ENCODE measurements at regions not wholly inside any gene's neighbourhood (a gene's known extent, or its start where the extent isn't known, plus 50 kb on each side); places are given as distances from the start of the nearest gene placed in this dataset.
A peak's percentile ranks its signal among the peaks of the same experiment; 100 is the strongest.

DNA sequence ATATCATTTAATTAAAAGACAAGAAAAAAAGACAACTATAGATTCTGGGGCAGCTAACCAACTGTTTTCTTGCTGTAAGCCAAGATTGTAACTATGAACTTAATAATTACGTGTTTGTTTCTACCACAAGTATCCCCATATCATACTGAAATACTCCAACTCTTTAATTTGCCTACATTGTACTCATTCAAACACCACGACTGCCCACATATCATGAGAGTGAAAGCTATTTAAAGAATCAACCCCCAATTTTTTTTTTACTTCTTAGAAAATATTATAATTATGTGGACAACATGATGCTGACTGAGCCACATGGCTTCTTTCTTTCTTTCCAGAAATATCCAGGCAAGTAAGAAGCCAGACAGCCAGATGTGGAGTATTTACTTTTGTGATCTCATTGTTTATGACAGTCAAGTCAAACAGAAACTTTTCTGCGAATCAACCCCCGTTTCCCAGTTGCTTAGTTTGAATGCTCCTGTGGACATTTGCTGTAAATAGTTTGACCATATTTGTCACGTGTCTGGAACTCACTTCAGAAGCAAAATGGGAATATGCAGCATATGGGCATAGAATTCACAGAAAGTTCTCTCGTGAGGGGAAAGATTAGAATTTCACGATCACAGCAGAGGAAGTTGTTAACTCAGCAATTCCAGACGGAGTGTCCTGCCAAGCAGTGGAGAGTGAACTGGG is 126.8 kb upstream of the PSMD7 start:
- H3K4me1 ChIP-seq: peaks cover 0 to 5% (median 0%) of the 10 kb centered on the region in 4 donors
- H3K36me3 ChIP-seq: no peaks in the 10 kb centered on the region
- peak overlapping the region; percentile 3 to 63 (median 51) for H3K27ac ChIP-seq
- H3K27me3 ChIP-seq: no peaks in the 10 kb centered on the region
- intact Hi-C loops (cut with DNase I): no loop called here
- 18% methylated on average over 8 of the region's 8 CpGs for WGBS (ENCODE audit: insufficient coverage, low coverage, low lambda C conversion rate, missing lambda C conversion rate)
- H3K9me3 ChIP-seq: no peaks in the 10 kb centered on the region
- DNase-seq (no peak), ATAC-seq (peak; percentile 77 to 95 (median 80))
- peak overlapping the region; percentile 16 to 39 (median 25) for H3K4me3 ChIP-seq
- TF ChIP-seq POLR2A (IDR thresholded peaks at IDR 0.05): no peak
- TF ChIP-seq, protein P1, sequence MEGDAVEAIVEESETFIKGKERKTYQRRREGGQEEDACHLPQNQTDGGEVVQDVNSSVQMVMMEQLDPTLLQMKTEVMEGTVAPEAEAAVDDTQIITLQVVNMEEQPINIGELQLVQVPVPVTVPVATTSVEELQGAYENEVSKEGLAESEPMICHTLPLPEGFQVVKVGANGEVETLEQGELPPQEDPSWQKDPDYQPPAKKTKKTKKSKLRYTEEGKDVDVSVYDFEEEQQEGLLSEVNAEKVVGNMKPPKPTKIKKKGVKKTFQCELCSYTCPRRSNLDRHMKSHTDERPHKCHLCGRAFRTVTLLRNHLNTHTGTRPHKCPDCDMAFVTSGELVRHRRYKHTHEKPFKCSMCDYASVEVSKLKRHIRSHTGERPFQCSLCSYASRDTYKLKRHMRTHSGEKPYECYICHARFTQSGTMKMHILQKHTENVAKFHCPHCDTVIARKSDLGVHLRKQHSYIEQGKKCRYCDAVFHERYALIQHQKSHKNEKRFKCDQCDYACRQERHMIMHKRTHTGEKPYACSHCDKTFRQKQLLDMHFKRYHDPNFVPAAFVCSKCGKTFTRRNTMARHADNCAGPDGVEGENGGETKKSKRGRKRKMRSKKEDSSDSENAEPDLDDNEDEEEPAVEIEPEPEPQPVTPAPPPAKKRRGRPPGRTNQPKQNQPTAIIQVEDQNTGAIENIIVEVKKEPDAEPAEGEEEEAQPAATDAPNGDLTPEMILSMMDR (IDR thresholded peaks at IDR 0.05): no peak

DNA sequence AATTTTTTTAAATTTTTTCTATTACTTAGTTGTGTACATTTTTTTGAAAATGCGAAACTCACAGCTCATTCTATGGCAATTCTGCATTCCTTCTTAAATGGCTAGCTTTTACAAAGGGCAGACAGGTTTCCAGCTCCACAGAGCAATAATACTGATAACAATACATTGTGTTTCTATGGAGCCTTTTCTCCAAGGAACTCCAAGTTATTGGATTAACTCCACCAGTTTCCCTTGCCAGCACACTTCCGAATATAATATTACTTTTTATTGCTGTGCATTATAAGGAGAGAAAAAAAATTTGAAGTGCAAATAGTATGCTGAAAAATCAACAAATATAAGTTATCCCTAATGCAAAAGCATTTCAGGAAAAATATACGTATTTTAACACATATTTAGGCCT is 127.5 kb upstream of the PSMD7 start:
- Histone ChIP-seq H3K9me3 (no peaks in the 10 kb centered on the region), H3K4me1 (peaks cover 0 to 5% (median 0%) of the 10 kb centered on the region in 4 donors), H3K27me3 (no peaks in the 10 kb centered on the region), H3K27ac (no peak overlapping the region), H3K36me3 (no peaks in the 10 kb centered on the region), H3K4me3 (no peak overlapping the region)
- 88% methylated on average over 3 of the region's 3 CpGs for WGBS (ENCODE audit: insufficient coverage, low coverage, low lambda C conversion rate, missing lambda C conversion rate)
- no peak for TF ChIP-seq POLR2A (IDR thresholded peaks at IDR 0.05)
- TF ChIP-seq, protein P1 (IDR thresholded peaks at IDR 0.05): no peak
- ATAC-seq (no peak), DNase-seq (no peak)
- intact Hi-C loops (cut with DNase I): no loop called here

GRCh38 chr16:74168445-74168844 is 128.2 kb upstream of the PSMD7 start:
- Histone ChIP-seq H3K9me3 (no peaks in the 10 kb centered on the region), H3K4me3 (no peak overlapping the region), H3K36me3 (no peaks in the 10 kb centered on the region), H3K27me3 (no peaks in the 10 kb centered on the region), H3K27ac (no peak overlapping the region), H3K4me1 (peaks cover 0 to 5% (median 0%) of the 10 kb centered on the region in 4 donors)
- no peak for ATAC-seq
- WGBS (ENCODE audit: insufficient coverage, low coverage, low lambda C conversion rate, missing lambda C conversion rate): 100% methylated on average over 1 of the region's 1 CpG
- no peak for TF ChIP-seq POLR2A (IDR thresholded peaks at IDR 0.05)
- TF ChIP-seq, protein P1 (IDR thresholded peaks at IDR 0.05): no peak
- intact Hi-C loops (cut with DNase I): no loop called here
- no peak for DNase-seq

DNA sequence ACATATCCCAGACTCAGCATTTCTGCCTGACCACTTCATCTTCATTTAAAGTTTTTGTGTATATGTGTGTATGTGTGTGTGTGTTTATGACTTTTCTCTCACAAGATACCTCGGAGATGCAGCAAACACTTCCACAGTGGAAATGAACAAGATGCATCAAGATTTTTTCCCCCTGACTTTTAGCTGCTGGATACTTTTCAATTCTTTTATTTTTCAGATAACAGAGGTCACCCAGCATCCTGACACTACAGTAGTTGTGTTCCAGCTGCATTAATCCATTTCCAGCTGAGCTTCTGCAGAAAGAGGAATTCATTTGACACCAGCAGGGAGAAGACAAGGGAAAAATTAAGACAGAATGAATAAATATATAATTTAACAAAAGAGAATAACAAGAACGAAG is 130.2 kb upstream of the PSMD7 start:
- no peak overlapping the region for H3K27ac ChIP-seq
- intact Hi-C loops (cut with DNase I): no loop called here
- H3K9me3 ChIP-seq: no peaks in the 10 kb centered on the region
- ATAC-seq (no peak), DNase-seq (no peak)
- H3K4me1 ChIP-seq: peaks cover 0 to 5% (median 0%) of the 10 kb centered on the region in 4 donors
- H3K4me3 ChIP-seq: no peak overlapping the region
- TF ChIP-seq, protein P1 (IDR thresholded peaks at IDR 0.05): no peak
- no peak for TF ChIP-seq POLR2A (IDR thresholded peaks at IDR 0.05)
- 27% methylated on average over 1 of the region's 2 CpGs for WGBS (ENCODE audit: insufficient coverage, low coverage, low lambda C conversion rate, missing lambda C conversion rate)
- H3K27me3 ChIP-seq: no peaks in the 10 kb centered on the region
- no peaks in the 10 kb centered on the region for H3K36me3 ChIP-seq

Measured in right lobe of liver (tissue), 6 donors.